ENCODE measurements at regions not wholly inside any gene's neighbourhood (a gene's known extent, or its start where the extent isn't known, plus 50 kb on each side); places are given as distances from the start of the nearest gene placed in this dataset.

- H3K27me3 ChIP-seq (ENCODE audit: control insufficient read depth in 4 of 4, insufficient read depth in 4 of 4, low read length in 3 of 4), result no peaks in the 10 kb centered on the region
- no peak overlapping the region for H3K9ac ChIP-seq (ENCODE audit: low read depth in 1 of 2, low read length in 2 of 2)
- 75% methylated on average over 6 of the region's 6 CpGs for WGBS
- no peak overlapping the region for H3K4me3 ChIP-seq (ENCODE audit: low read depth in 1 of 3, low read length in 3 of 3)
- TF ChIP-seq YY1 (IDR thresholded peaks at IDR 0.05) (no peak), REST (IDR thresholded peaks at IDR 0.05) (no peak), NR2F2 (IDR thresholded peaks at IDR 0.05) (no peak), JUND (IDR thresholded peaks at IDR 0.05) (no peak), CTCF (IDR thresholded peaks at IDR 0.05; ENCODE audit: low read depth, low read length, missing input control) (no peak)
- no peaks in the 10 kb centered on the region for H3K36me3 ChIP-seq (ENCODE audit: control insufficient read depth in 4 of 4, insufficient read depth in 3 of 4, low read depth in 1 of 4, low read length in 3 of 4)
- no peaks in the 10 kb centered on the region for H3K4me1 ChIP-seq (ENCODE audit: control insufficient read depth in 4 of 4, insufficient read depth in 4 of 4, low read length in 3 of 4)
- no peaks in the 10 kb centered on the region for H3K9me3 ChIP-seq (ENCODE audit: control insufficient read depth in 4 of 4, low read length in 3 of 4)
- no peak for DNase-seq (ENCODE audit: low spot score)
- no peak overlapping the region for H3K27ac ChIP-seq (ENCODE audit: low read depth in 1 of 2, low read length in 2 of 2)
These were observed 523.6 kb downstream of the PID1 start for GRCh38 chr2:228747483-228747882.

GRCh38 chr2:228738671-228739380 lies 532.3 kb downstream of the PID1 start:
- Histone ChIP-seq H3K9me3 (ENCODE audit: control insufficient read depth in 4 of 4, low read length in 3 of 4) (no peaks in the 10 kb centered on the region), H3K27ac (ENCODE audit: low read depth in 1 of 2, low read length in 2 of 2) (no peak overlapping the region), H3K4me3 (ENCODE audit: low read depth in 1 of 3, low read length in 3 of 3) (no peak overlapping the region), H3K4me1 (ENCODE audit: control insufficient read depth in 4 of 4, insufficient read depth in 4 of 4, low read length in 3 of 4) (no peaks in the 10 kb centered on the region), H3K9ac (ENCODE audit: low read depth in 1 of 2, low read length in 2 of 2) (no peak overlapping the region), H3K36me3 (ENCODE audit: control insufficient read depth in 4 of 4, insufficient read depth in 3 of 4, low read depth in 1 of 4, low read length in 3 of 4) (no peaks in the 10 kb centered on the region), H3K27me3 (ENCODE audit: control insufficient read depth in 4 of 4, insufficient read depth in 4 of 4, low read length in 3 of 4) (no peaks in the 10 kb centered on the region)
- no peak for TF ChIP-seq SP1 (IDR thresholded peaks at IDR 0.05)
- TF ChIP-seq EGR1 (IDR thresholded peaks at IDR 0.05; ENCODE audit: low read depth in 2 of 2), result no peak
- no peak for TF ChIP-seq CTCF (IDR thresholded peaks at IDR 0.05; ENCODE audit: low read depth, low read length, missing input control)
- no peak for TF ChIP-seq RXRA (IDR thresholded peaks at IDR 0.05)
- no peak for TF ChIP-seq ATF3 (IDR thresholded peaks at IDR 0.05)
- TF ChIP-seq GABPA (IDR thresholded peaks at IDR 0.05 in 1 of 2, conservative IDR thresholded peaks at IDR 0.05 in 1 of 2), result no peak
- no peak for TF ChIP-seq ZBTB33 (IDR thresholded peaks at IDR 0.05)
- TF ChIP-seq TAF1 (conservative IDR thresholded peaks at IDR 0.05), result no peak
- no peak for TF ChIP-seq YY1 (IDR thresholded peaks at IDR 0.05)
- no peak for TF ChIP-seq MAX (IDR thresholded peaks at IDR 0.05)
- no peak for TF ChIP-seq FOXA1 (IDR thresholded peaks at IDR 0.05)
- TF ChIP-seq RAD21 (IDR thresholded peaks at IDR 0.05), result no peak
- no peak for TF ChIP-seq HNF4A (conservative IDR thresholded peaks at IDR 0.05)
- no peak for TF ChIP-seq FOXA2 (IDR thresholded peaks at IDR 0.05)
- WGBS, result 73% methylated on average over 2 of the region's 2 CpGs
- no peak for DNase-seq (ENCODE audit: low spot score)

Data from liver (tissue), 8 donors.